Natural killer cell (primary cell): ENCODE measurements at regions not wholly inside any gene's neighbourhood (a gene's known extent, or its start where the extent isn't known, plus 50 kb on each side); places are given as distances from the start of the nearest gene placed in this dataset.

Experiments used
- ATAC-seq, 3 donors: fragments of 150-1000 bp in 2 of 3; fragments of 200-7000 bp in 1 of 3; cut with Tn5 transposase; 1 replicate in 1 of 3; 2 replicates in 2 of 3; pipeline ENCODE4 v1.10.0; 2021; ENCODE audit warnings: mild to moderate bottlenecking in 2 of 3, moderate library complexity in 2 of 3
- DNase-seq, 2 donors: peaks; one replicate each; pipeline versions ENCODE4 v3.0.0 to v3.0.0-alpha.2; 2013 to 2021; ENCODE audit warnings: mixed read lengths in 1 of 2
- H3K27ac ChIP-seq: one replicate; pipeline ENCODE4 v1.5.1; 2013; ENCODE audit warnings: mild to moderate bottlenecking, low read length
- H3K27me3 ChIP-seq: one replicate; pipeline ENCODE4 v1.6.1; 2013; ENCODE audit warnings: low read length; ENCODE audit not compliant: control insufficient read depth, insufficient read depth
- H3K36me3 ChIP-seq: one replicate; pipeline ENCODE4 v1.6.1; 2013; ENCODE audit warnings: low read length; ENCODE audit not compliant: control insufficient read depth, insufficient read depth
- H3K4me1 ChIP-seq: one replicate; pipeline ENCODE4 v1.6.1; 2013; ENCODE audit warnings: low read length; ENCODE audit not compliant: control insufficient read depth, insufficient read depth
- H3K4me3 ChIP-seq: one replicate; pipeline ENCODE4 v1.5.1; 2013; ENCODE audit warnings: low read length
- H3K9me3 ChIP-seq: one replicate; pipeline ENCODE4 v1.6.1; 2013; ENCODE audit warnings: low read length; ENCODE audit not compliant: control insufficient read depth, insufficient read depth
- H3K27ac Mint-ChIP-seq, 2 donors: one replicate each; pipeline ENCODE4 v1.8.0; 2022; ENCODE audit warnings: mild to moderate bottlenecking in 2 of 2, mixed read lengths in 2 of 2, moderate library complexity in 1 of 2
- H3K27me3 Mint-ChIP-seq, 2 donors: one replicate each; pipeline ENCODE4 v1.8.0; 2022; ENCODE audit warnings: low read depth in 2 of 2, mixed read lengths in 2 of 2
- H3K36me3 Mint-ChIP-seq: one replicate; pipeline ENCODE4 v1.8.0; 2022; ENCODE audit warnings: mixed read lengths
- H3K4me1 Mint-ChIP-seq, 2 donors: one replicate each; pipeline ENCODE4 v1.8.0; 2022; ENCODE audit warnings: mixed read lengths in 2 of 2
- H3K4me3 Mint-ChIP-seq: one replicate; pipeline ENCODE4 v1.8.0; 2022; ENCODE audit warnings: mild to moderate bottlenecking, moderate library complexity, mixed read lengths
- H3K9me3 Mint-ChIP-seq, 2 donors: one replicate each; pipeline ENCODE4 v1.8.0; 2022; ENCODE audit warnings: mixed read lengths in 2 of 2
- WGBS: methylation state at CpG from one replicate; pipeline ENCODE4 v1.1.7; 2013; ENCODE audit warnings: missing lambda C conversion rate; ENCODE audit not compliant: insufficient coverage; 5-methylcytosine and 5-hydroxymethylcytosine counted together
- intact Hi-C: fragments of 100-400 bp; cut with micrococcal nuclease; formaldehyde crosslinking; loops from one replicate; pipeline ENCODE4 v1.14.2; 2022
- TF ChIP-seq, protein P1 (sequence below): fragments of 200-600 bp; IDR thresholded peaks from one replicate; pipeline ENCODE4 v1.8.0; 2022; ENCODE audit warnings: antibody characterized with exemption

DNA sequence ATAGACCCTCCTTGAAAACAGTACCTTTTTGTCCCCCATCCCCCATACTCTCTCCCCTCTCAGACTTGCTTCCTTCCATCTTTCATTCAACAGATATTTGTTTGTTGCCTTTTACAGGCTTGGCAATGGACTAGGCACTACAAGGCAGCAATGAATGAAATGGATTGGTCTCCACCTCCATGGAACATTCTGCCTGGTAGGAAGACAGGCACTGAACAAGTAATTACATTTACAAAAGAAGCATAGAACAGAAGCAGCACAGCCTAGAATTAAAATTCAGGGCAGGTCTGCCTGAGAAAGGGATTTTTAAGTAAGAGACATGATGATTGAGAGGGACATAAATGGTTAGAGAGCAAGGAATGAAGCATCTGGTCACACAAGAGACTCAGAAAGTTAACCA is 346.1 kb downstream of the GRXCR1 start:
- Mint-ChIP-seq H3K36me3 (no peaks in the 10 kb centered on the region), H3K27me3 (no peaks in the 10 kb centered on the region), H3K4me1 (no peaks in the 10 kb centered on the region), H3K4me3 (no peak overlapping the region), H3K9me3 (peaks cover 13 to 20% of the 10 kb centered on the region in 2 donors), H3K27ac (no peak overlapping the region)
- no peak for ATAC-seq
- no peak for DNase-seq
- no peak overlapping the region for H3K4me3 ChIP-seq
- no peaks in the 10 kb centered on the region for H3K4me1 ChIP-seq
- H3K27me3 ChIP-seq = no peaks in the 10 kb centered on the region
- H3K27ac ChIP-seq = no peak overlapping the region
- H3K36me3 ChIP-seq = no peaks in the 10 kb centered on the region
- no peaks in the 10 kb centered on the region for H3K9me3 ChIP-seq
- intact Hi-C loops = no loop called here
- TF ChIP-seq, protein P1, sequence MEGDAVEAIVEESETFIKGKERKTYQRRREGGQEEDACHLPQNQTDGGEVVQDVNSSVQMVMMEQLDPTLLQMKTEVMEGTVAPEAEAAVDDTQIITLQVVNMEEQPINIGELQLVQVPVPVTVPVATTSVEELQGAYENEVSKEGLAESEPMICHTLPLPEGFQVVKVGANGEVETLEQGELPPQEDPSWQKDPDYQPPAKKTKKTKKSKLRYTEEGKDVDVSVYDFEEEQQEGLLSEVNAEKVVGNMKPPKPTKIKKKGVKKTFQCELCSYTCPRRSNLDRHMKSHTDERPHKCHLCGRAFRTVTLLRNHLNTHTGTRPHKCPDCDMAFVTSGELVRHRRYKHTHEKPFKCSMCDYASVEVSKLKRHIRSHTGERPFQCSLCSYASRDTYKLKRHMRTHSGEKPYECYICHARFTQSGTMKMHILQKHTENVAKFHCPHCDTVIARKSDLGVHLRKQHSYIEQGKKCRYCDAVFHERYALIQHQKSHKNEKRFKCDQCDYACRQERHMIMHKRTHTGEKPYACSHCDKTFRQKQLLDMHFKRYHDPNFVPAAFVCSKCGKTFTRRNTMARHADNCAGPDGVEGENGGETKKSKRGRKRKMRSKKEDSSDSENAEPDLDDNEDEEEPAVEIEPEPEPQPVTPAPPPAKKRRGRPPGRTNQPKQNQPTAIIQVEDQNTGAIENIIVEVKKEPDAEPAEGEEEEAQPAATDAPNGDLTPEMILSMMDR = no peak

DNA sequence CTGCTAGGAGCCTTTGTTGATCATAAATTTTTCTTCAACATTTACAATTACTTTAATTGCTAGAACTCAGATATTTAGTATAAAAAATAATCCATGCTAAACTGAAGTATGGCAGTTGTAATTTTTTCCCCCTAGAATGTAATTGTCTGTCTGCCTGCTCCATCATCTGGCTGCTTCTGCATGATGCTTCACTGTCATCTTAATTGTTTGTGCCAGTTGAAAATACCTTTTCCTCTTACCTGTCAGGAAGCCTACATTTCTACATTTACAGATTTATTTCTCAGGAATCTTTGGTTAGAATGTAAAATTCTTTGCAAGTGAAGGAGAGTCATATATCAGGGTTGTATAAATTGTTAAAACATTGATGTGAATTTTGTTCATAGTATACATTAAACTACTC is 348.6 kb downstream of the GRXCR1 start:
- no peak overlapping the region for H3K4me3 ChIP-seq
- H3K9me3 Mint-ChIP-seq = peaks cover 13 to 23% of the 10 kb centered on the region in 2 donors
- H3K4me1 ChIP-seq = no peaks in the 10 kb centered on the region
- H3K9me3 ChIP-seq = no peaks in the 10 kb centered on the region
- H3K27ac ChIP-seq = no peak overlapping the region
- no peak for ATAC-seq
- no peaks in the 10 kb centered on the region for H3K36me3 ChIP-seq
- no peaks in the 10 kb centered on the region for H3K27me3 Mint-ChIP-seq
- H3K36me3 Mint-ChIP-seq = no peaks in the 10 kb centered on the region
- DNase-seq = no peak
- intact Hi-C loops = no loop called here
- H3K27me3 ChIP-seq = no peaks in the 10 kb centered on the region
- no peak overlapping the region for H3K4me3 Mint-ChIP-seq
- H3K27ac Mint-ChIP-seq = no peak overlapping the region
- H3K4me1 Mint-ChIP-seq = no peaks in the 10 kb centered on the region
- TF ChIP-seq, protein P1 = no peak

DNA sequence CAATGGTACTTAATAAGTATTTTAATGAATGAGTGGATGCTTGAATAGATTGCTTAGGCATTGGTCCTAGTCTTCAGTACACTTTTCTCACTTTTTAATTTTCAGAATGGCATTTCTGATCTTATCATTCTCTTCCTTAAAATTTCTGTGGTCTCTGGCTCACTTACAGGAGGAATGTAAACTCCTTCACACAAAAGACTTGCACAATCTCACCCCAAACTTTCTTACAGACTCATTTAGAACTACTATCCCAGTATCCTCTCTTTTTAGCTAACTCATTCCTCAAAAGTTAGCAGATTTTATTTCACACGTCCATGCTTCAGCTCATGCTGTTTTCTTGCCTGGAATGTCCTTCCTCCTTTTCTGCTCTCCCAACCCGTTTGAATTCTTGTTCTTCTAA is 350.1 kb downstream of the GRXCR1 start:
- no peak overlapping the region for H3K27ac Mint-ChIP-seq
- Histone ChIP-seq H3K4me1 (no peaks in the 10 kb centered on the region), H3K27ac (no peak overlapping the region), H3K36me3 (no peaks in the 10 kb centered on the region), H3K9me3 (no peaks in the 10 kb centered on the region), H3K27me3 (no peaks in the 10 kb centered on the region), H3K4me3 (no peak overlapping the region)
- TF ChIP-seq, protein P1 = no peak
- H3K4me1 Mint-ChIP-seq = no peaks in the 10 kb centered on the region
- H3K9me3 Mint-ChIP-seq = peaks cover 15 to 30% of the 10 kb centered on the region in 2 donors
- no peaks in the 10 kb centered on the region for H3K36me3 Mint-ChIP-seq
- ATAC-seq (no peak), DNase-seq (no peak)
- WGBS = 17% methylated on average over 1 of the region's 2 CpGs
- no peak overlapping the region for H3K4me3 Mint-ChIP-seq
- no peaks in the 10 kb centered on the region for H3K27me3 Mint-ChIP-seq
- intact Hi-C loops = no loop called here

DNA sequence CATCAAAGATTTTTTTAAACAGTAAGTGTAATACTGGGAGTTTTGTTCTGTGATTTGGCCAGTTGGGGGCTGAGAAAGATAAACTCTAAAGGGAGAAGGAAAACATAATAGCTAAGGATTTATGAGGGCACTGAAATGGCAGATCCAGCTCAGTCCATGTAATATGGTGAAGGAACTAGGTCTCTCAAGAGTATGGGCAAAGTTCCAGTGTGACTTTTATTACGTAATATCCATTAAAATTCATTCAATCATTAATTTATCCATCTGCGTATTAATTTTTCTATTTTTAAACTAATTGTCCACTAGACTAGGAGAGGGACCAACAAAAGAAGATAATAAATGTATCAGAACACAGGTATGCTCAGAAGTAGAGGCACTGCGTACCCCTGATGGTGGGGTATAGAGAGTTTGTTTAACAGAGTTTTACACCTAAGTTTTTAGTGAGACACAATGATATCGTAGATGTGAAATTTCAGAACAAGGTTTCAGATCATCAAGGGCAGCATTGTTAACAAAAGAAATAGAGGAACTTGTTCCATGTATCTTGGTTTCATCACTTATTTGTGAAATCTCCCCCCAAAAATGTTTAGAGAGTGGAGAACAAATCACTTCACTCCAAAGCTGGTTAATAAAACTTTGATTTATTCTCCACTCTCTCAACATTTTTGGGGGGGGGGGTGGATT is 351.1 kb downstream of the GRXCR1 start:
- Mint-ChIP-seq H3K9me3 (peaks cover 14 to 31% of the 10 kb centered on the region in 2 donors), H3K36me3 (no peaks in the 10 kb centered on the region), H3K4me3 (no peak overlapping the region), H3K4me1 (no peaks in the 10 kb centered on the region), H3K27me3 (no peaks in the 10 kb centered on the region), H3K27ac (no peak overlapping the region)
- intact Hi-C loops = no loop called here
- no peak for ATAC-seq
- Histone ChIP-seq H3K4me3 (no peak overlapping the region), H3K36me3 (no peaks in the 10 kb centered on the region), H3K4me1 (no peaks in the 10 kb centered on the region), H3K27me3 (no peaks in the 10 kb centered on the region), H3K9me3 (no peaks in the 10 kb centered on the region), H3K27ac (no peak overlapping the region)
- TF ChIP-seq, protein P1 = no peak
- WGBS = 86% methylated on average over 2 of the region's 4 CpGs
- DNase-seq = no peak
